OCI-LY3 (cell line): ENCODE measurements at regions not wholly inside any gene's neighbourhood (a gene's known extent, or its start where the extent isn't known, plus 50 kb on each side); places are given as distances from the start of the nearest gene placed in this dataset.

Experiments
- EZH2phosphoT487 ChIP-seq: fragments of 200-600 bp; shearing (Covaris generic); IDR thresholded peaks from 2 replicates; pipeline ENCODE4 v1.6.1; 2018; ENCODE audit warnings: antibody characterized with exemption, mixed run types, low read depth
- TF ChIP-seq, protein P1 (sequence below): fragments of 200-600, 300-600 bp; sonication (generic); IDR thresholded peaks from 2 replicates; pipeline ENCODE4 v1.5.1; 2014; ENCODE audit warnings: antibody characterized with exemption, low read length, low read depth

DNA sequence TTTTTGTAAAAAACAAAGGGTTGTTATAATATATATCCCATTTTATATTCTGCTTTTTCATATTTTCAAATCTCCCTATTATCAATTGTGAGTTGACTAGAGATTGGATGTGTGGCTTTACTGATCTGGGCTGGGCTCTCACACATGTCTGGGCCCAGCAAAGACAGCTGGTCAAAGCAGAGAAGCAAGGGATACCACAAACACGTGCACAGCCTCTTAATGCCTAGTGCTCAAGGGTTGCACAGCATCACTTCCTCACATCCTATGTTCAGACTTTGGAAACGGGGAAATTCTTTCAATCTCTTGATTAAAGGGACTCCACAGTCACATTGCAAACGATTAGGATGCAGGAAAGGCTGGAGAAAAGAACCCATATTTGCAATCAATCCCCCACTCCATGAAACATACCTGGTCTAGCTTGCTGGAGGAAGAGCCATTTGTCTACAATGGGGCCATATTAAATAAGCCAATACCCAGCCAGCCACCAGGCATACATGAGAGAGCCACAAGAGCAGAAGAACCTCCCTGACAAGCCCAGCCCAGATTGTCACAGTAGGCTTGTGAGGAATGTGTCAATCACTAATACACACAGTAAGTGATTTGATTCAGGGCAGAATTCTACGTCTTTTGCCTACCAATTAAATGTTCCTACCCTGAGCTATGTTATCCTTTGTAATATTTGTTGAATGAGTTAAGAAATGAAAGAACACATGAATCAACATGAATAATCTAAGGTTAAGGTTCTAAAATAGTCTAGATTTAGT lies 431.2 kb downstream of the TNS3 start:
- TF ChIP-seq EZH2phosphoT487 = no peak
- TF ChIP-seq, protein P1, sequence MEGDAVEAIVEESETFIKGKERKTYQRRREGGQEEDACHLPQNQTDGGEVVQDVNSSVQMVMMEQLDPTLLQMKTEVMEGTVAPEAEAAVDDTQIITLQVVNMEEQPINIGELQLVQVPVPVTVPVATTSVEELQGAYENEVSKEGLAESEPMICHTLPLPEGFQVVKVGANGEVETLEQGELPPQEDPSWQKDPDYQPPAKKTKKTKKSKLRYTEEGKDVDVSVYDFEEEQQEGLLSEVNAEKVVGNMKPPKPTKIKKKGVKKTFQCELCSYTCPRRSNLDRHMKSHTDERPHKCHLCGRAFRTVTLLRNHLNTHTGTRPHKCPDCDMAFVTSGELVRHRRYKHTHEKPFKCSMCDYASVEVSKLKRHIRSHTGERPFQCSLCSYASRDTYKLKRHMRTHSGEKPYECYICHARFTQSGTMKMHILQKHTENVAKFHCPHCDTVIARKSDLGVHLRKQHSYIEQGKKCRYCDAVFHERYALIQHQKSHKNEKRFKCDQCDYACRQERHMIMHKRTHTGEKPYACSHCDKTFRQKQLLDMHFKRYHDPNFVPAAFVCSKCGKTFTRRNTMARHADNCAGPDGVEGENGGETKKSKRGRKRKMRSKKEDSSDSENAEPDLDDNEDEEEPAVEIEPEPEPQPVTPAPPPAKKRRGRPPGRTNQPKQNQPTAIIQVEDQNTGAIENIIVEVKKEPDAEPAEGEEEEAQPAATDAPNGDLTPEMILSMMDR = no peak
